ENCODE measurements at regions not wholly inside any gene's neighbourhood (a gene's known extent, or its start where the extent isn't known, plus 50 kb on each side); places are given as distances from the start of the nearest gene placed in this dataset.

GRCh38 chr1:187079330-187079729, 250.6 kb downstream of the PLA2G4A start:
- TF ChIP-seq NFIC (IDR thresholded peaks at IDR 0.05) = no peak
- no peak for TF ChIP-seq TCF12 (IDR thresholded peaks at IDR 0.05; ENCODE audit: low read depth)
- no peak for TF ChIP-seq CREB1 (IDR thresholded peaks at IDR 0.05; ENCODE audit: low read depth)
- TF ChIP-seq EP300 (IDR thresholded peaks at IDR 0.05; ENCODE audit: borderline replicate concordance) = no peak
- TF ChIP-seq RAD21 (IDR thresholded peaks at IDR 0.05; ENCODE audit: low read depth) = no peak
- no peak for TF ChIP-seq EGR1 (IDR thresholded peaks at IDR 0.05)
- no peak for TF ChIP-seq YY1 (IDR thresholded peaks at IDR 0.05; ENCODE audit: low read depth)
- TF ChIP-seq REST (IDR thresholded peaks at IDR 0.05; ENCODE audit: low read depth) = no peak
- TF ChIP-seq, protein P1, sequence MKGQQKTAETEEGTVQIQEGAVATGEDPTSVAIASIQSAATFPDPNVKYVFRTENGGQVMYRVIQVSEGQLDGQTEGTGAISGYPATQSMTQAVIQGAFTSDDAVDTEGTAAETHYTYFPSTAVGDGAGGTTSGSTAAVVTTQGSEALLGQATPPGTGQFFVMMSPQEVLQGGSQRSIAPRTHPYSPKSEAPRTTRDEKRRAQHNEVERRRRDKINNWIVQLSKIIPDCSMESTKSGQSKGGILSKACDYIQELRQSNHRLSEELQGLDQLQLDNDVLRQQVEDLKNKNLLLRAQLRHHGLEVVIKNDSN (IDR thresholded peaks at IDR 0.05) = no peak
- TF ChIP-seq FOXM1 (IDR thresholded peaks at IDR 0.05; ENCODE audit: borderline replicate concordance, low read depth) = no peak
- no peak for TF ChIP-seq TEAD4 (IDR thresholded peaks at IDR 0.05)
- TF ChIP-seq ZBTB7A (IDR thresholded peaks at IDR 0.05; ENCODE audit: low read depth) = no peak
- TF ChIP-seq CEBPB (IDR thresholded peaks at IDR 0.05) = no peak
- no peak for TF ChIP-seq TAF1 (IDR thresholded peaks at IDR 0.05; ENCODE audit: low read depth)
- no peak for TF ChIP-seq MAX (IDR thresholded peaks at IDR 0.05)

DNA sequence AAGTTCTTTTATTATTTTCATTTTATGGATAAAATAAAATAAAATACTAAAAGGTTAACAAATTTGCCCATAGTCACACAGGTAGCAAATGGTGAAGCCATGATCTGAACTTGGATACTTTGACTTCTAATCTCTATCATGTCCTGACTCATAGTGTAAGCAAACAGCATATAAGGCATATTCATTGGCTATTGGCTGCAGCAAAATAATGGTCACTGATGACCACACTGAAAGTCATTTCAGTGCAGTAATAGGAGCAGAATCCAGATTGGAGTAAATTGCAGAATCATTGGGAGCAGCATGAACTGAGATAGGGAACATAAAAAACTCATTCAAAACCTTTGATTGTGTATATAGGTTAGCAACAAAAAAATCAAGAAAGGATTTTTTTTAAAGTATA, 262.9 kb downstream of the PLA2G4A start:
- TF ChIP-seq, protein P1 (IDR thresholded peaks at IDR 0.05) = no peak
- TF ChIP-seq TAF1 (IDR thresholded peaks at IDR 0.05; ENCODE audit: low read depth) (no peak), EGR1 (IDR thresholded peaks at IDR 0.05) (no peak), ZBTB7A (IDR thresholded peaks at IDR 0.05; ENCODE audit: low read depth) (no peak), CEBPB (IDR thresholded peaks at IDR 0.05) (no peak), NFIC (IDR thresholded peaks at IDR 0.05) (no peak), RAD21 (IDR thresholded peaks at IDR 0.05; ENCODE audit: low read depth) (no peak), MAX (IDR thresholded peaks at IDR 0.05) (no peak), FOXM1 (IDR thresholded peaks at IDR 0.05; ENCODE audit: borderline replicate concordance, low read depth) (no peak)

DNA sequence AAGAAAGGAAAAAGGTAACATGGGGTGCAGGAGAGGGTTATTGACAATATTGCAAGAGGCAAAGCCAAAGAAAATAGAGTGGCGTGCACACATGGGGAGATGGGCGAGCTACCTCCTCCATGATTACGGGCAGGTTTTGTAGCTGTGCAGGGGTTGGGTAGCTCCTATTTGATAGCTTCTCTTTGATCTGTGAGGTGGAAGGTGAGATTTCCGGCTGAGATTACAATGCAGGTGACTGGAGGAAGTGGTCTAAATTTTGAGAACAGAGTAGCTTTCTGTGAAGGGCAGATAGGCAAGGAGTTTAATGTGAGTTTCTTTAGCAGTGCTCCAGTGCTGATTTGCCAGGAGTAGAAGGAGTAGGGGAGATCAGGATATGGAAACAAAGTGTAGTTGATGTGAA, 263.4 kb downstream of the PLA2G4A start:
- TF ChIP-seq YY1 (IDR thresholded peaks at IDR 0.05; ENCODE audit: low read depth) (no peak), CEBPB (IDR thresholded peaks at IDR 0.05) (no peak), EP300 (IDR thresholded peaks at IDR 0.05; ENCODE audit: borderline replicate concordance) (no peak)

GRCh38 chr1:187096689-187097088, 267.9 kb downstream of the PLA2G4A start:
- TF ChIP-seq CEBPB (IDR thresholded peaks at IDR 0.05) = no peak

GRCh38 chr1:187110351-187110750, 281.6 kb downstream of the PLA2G4A start:
- no peak for TF ChIP-seq CEBPB (IDR thresholded peaks at IDR 0.05)
- no peak for TF ChIP-seq NFIC (IDR thresholded peaks at IDR 0.05)
- TF ChIP-seq FOXM1 (IDR thresholded peaks at IDR 0.05; ENCODE audit: borderline replicate concordance, low read depth) = no peak
- TF ChIP-seq TAF1 (IDR thresholded peaks at IDR 0.05; ENCODE audit: low read depth) = no peak
- TF ChIP-seq, protein P1 (IDR thresholded peaks at IDR 0.05) = no peak
- no peak for TF ChIP-seq YY1 (IDR thresholded peaks at IDR 0.05; ENCODE audit: low read depth)

- TF ChIP-seq EP300 (IDR thresholded peaks at IDR 0.05; ENCODE audit: borderline replicate concordance) = no peak
- no peak for TF ChIP-seq RAD21 (IDR thresholded peaks at IDR 0.05; ENCODE audit: low read depth)
- no peak for TF ChIP-seq MAX (IDR thresholded peaks at IDR 0.05)
- no peak for TF ChIP-seq CREB1 (IDR thresholded peaks at IDR 0.05; ENCODE audit: low read depth)
- no peak for TF ChIP-seq TAF1 (IDR thresholded peaks at IDR 0.05; ENCODE audit: low read depth)
- no peak for TF ChIP-seq TCF12 (IDR thresholded peaks at IDR 0.05; ENCODE audit: low read depth)
- TF ChIP-seq ZBTB7A (IDR thresholded peaks at IDR 0.05; ENCODE audit: low read depth) = no peak
- no peak for TF ChIP-seq EGR1 (IDR thresholded peaks at IDR 0.05)
- no peak for TF ChIP-seq YY1 (IDR thresholded peaks at IDR 0.05; ENCODE audit: low read depth)
Measured at GRCh38 chr1:187114792-187115191, 286.0 kb downstream of the PLA2G4A start.

DNA sequence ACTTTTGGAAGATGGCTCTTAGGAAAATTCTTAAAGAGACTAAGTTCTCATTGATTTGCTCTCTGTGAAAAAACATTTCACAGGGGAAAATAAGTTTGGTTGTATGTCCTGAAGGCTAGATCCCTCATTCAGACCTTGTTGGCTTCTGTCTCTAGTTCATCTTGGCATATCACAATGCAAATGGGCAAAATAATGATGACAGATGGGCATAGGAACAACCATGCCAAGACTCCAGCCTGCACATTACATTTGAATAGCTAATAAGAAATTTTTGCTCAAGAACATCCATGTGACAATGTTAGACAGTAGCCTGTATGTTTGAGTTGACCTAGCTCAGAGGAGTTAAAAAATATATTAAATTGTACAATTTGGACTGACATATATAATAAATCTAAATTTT, 292.9 kb downstream of the PLA2G4A start:
- no peak for TF ChIP-seq YY1 (IDR thresholded peaks at IDR 0.05; ENCODE audit: low read depth)
- TF ChIP-seq EGR1 (IDR thresholded peaks at IDR 0.05) = no peak
- TF ChIP-seq REST (IDR thresholded peaks at IDR 0.05; ENCODE audit: low read depth) = no peak
- no peak for TF ChIP-seq NFIC (IDR thresholded peaks at IDR 0.05)
- no peak for TF ChIP-seq TAF1 (IDR thresholded peaks at IDR 0.05; ENCODE audit: low read depth)
- TF ChIP-seq CREB1 (IDR thresholded peaks at IDR 0.05; ENCODE audit: low read depth) = no peak
- no peak for TF ChIP-seq RAD21 (IDR thresholded peaks at IDR 0.05; ENCODE audit: low read depth)
- TF ChIP-seq MAX (IDR thresholded peaks at IDR 0.05) = no peak
